ENCODE measurements at regions not wholly inside any gene's neighbourhood (a gene's known extent, or its start where the extent isn't known, plus 50 kb on each side); places are given as distances from the start of the nearest gene placed in this dataset.

GRCh38 chr9:109976303-109976702 is 196.3 kb downstream of the PALM2AKAP2 start:
- TF ChIP-seq MAX (IDR thresholded peaks at IDR 0.05; ENCODE audit: insufficient read depth, insufficient read length) (no peak), POLR2AphosphoS5 (IDR thresholded peaks at IDR 0.05; ENCODE audit: insufficient read depth, low read depth, low read length) (no peak), CTCF (IDR thresholded peaks at IDR 0.05; ENCODE audit: extremely low read depth in 1 of 2, insufficient read depth in 1 of 2, low read depth in 1 of 2, low read length in 2 of 2) (no peak)

Data from endothelial cell of umbilical vein (primary cell).